ENCODE measurements at regions not wholly inside any gene's neighbourhood (a gene's known extent, or its start where the extent isn't known, plus 50 kb on each side); places are given as distances from the start of the nearest gene placed in this dataset.

- Histone ChIP-seq H3K36me3 (ENCODE audit: insufficient read depth, low read length) (no peaks in the 10 kb centered on the region), H3K27me3 (ENCODE audit: insufficient read depth, low read length, poor library complexity) (no peaks in the 10 kb centered on the region), H4K20me1 (ENCODE audit: insufficient read depth, low read length) (no peaks in the 10 kb centered on the region), H3K4me2 (ENCODE audit: insufficient read depth, low read length) (no peak overlapping the region), H3K9ac (ENCODE audit: low read depth, low read length) (no peak overlapping the region), H3K79me2 (ENCODE audit: insufficient read depth, low read length) (no peaks in the 10 kb centered on the region), H3K27ac (ENCODE audit: low read length) (no peak overlapping the region), H3K4me1 (ENCODE audit: insufficient read depth, low read length) (no peaks in the 10 kb centered on the region), H2AFZ (ENCODE audit: low read depth, low read length) (no peak overlapping the region), H3K4me3 (ENCODE audit: low read depth in 1 of 2, low read length in 2 of 2) (no peak overlapping the region), H3K9me3 (ENCODE audit: insufficient read depth, low read length, severe bottlenecking) (peaks cover 7% of the 10 kb centered on the region)
- ATAC-seq (ENCODE audit: insufficient read depth, low read depth) (no peak), DNase-seq (no peak)
- TF ChIP-seq CTCF (IDR thresholded peaks at IDR 0.05; ENCODE audit: borderline replicate concordance, extremely low read depth, low read length, poor library complexity, severe bottlenecking) (no peak), EZH2 (IDR thresholded peaks at IDR 0.05; ENCODE audit: borderline replicate concordance, low read depth, low read length, severe bottlenecking) (no peak)
Observed at GRCh38 chr14:45332360-45332988, 79.5 kb upstream of the MIS18BP1 start.

GRCh38 chr14:45308745-45309397, 55.9 kb upstream of the MIS18BP1 start:
- no peak overlapping the region for H2AFZ ChIP-seq (ENCODE audit: low read depth, low read length)
- H3K36me3 ChIP-seq (ENCODE audit: insufficient read depth, low read length), result no peaks in the 10 kb centered on the region
- H3K4me1 ChIP-seq (ENCODE audit: insufficient read depth, low read length), result no peaks in the 10 kb centered on the region
- no peak overlapping the region for H3K9ac ChIP-seq (ENCODE audit: low read depth, low read length)
- H3K27ac ChIP-seq (ENCODE audit: low read length), result no peak overlapping the region
- no peaks in the 10 kb centered on the region for H3K79me2 ChIP-seq (ENCODE audit: insufficient read depth, low read length)
- H3K4me2 ChIP-seq (ENCODE audit: insufficient read depth, low read length), result no peak overlapping the region
- TF ChIP-seq CTCF (IDR thresholded peaks at IDR 0.05; ENCODE audit: borderline replicate concordance, extremely low read depth, low read length, poor library complexity, severe bottlenecking), result no peak
- TF ChIP-seq EZH2 (IDR thresholded peaks at IDR 0.05; ENCODE audit: borderline replicate concordance, low read depth, low read length, severe bottlenecking), result no peak
- H3K4me3 ChIP-seq (ENCODE audit: low read depth in 1 of 2, low read length in 2 of 2), result no peak overlapping the region
- no peaks in the 10 kb centered on the region for H3K9me3 ChIP-seq (ENCODE audit: insufficient read depth, low read length, severe bottlenecking)
- no peaks in the 10 kb centered on the region for H4K20me1 ChIP-seq (ENCODE audit: insufficient read depth, low read length)
- DNase-seq, result no peak
- no peak for ATAC-seq (ENCODE audit: insufficient read depth, low read depth)
- H3K27me3 ChIP-seq (ENCODE audit: insufficient read depth, low read length, poor library complexity), result no peaks in the 10 kb centered on the region
